ENCODE measurements at regions not wholly inside any gene's neighbourhood (a gene's known extent, or its start where the extent isn't known, plus 50 kb on each side); places are given as distances from the start of the nearest gene placed in this dataset.

GRCh38 chr16:51321251-51321650 is 170.2 kb upstream of the SALL1 start:
- no peak overlapping the region for H3K4me2 ChIP-seq (ENCODE audit: low read depth, low read length, poor library complexity, severe bottlenecking)
- H3F3A ChIP-seq (ENCODE audit: low read depth) = no peaks in the 10 kb centered on the region
- H3K9me2 ChIP-seq (replicated peaks; ENCODE audit: low read depth, low read length) = no peaks in the 10 kb centered on the region
- no peak overlapping the region for H3K9ac ChIP-seq (ENCODE audit: low read depth, low read length, poor library complexity, severe bottlenecking)
- H3K4me1 ChIP-seq (ENCODE audit: insufficient read depth, low read length, poor library complexity, severe bottlenecking) = no peaks in the 10 kb centered on the region
- H3K79me2 ChIP-seq (ENCODE audit: insufficient read depth, low read length) = no peaks in the 10 kb centered on the region
- no peaks in the 10 kb centered on the region for H3K27me3 ChIP-seq (ENCODE audit: insufficient read depth, low read length, poor library complexity, severe bottlenecking)
- H3K9me3 ChIP-seq (ENCODE audit: insufficient read depth, low read depth, low read length) = peaks cover 6% of the 10 kb centered on the region; the same call in 1 of the 2 replicates
- no peaks in the 10 kb centered on the region for H4K20me1 ChIP-seq (ENCODE audit: insufficient read depth, low read length, poor library complexity, severe bottlenecking)
- no peak overlapping the region for H3K4me3 ChIP-seq (ENCODE audit: low read length, poor library complexity, severe bottlenecking)
- TF ChIP-seq EZH2phosphoT487 (IDR thresholded peaks at IDR 0.05; ENCODE audit: borderline replicate concordance) (no peak), CTCF (conservative IDR thresholded peaks at IDR 0.05; ENCODE audit: low read length) (no peak)
- no peak overlapping the region for H2AFZ ChIP-seq (ENCODE audit: low read length)
- no peaks in the 10 kb centered on the region for H3K36me3 ChIP-seq (ENCODE audit: insufficient read depth, low read length)

GRCh38 chr16:51317575-51317974 is 166.5 kb upstream of the SALL1 start:
- H3K4me3 ChIP-seq (ENCODE audit: low read length, poor library complexity, severe bottlenecking) = no peak overlapping the region
- H2AFZ ChIP-seq (ENCODE audit: low read length) = no peak overlapping the region
- no peak overlapping the region for H3K4me2 ChIP-seq (ENCODE audit: low read depth, low read length, poor library complexity, severe bottlenecking)
- no peaks in the 10 kb centered on the region for H3K4me1 ChIP-seq (ENCODE audit: insufficient read depth, low read length, poor library complexity, severe bottlenecking)
- no peaks in the 10 kb centered on the region for H3K36me3 ChIP-seq (ENCODE audit: insufficient read depth, low read length)
- H3K27me3 ChIP-seq (ENCODE audit: insufficient read depth, low read length, poor library complexity, severe bottlenecking) = no peaks in the 10 kb centered on the region
- H3K9me2 ChIP-seq (replicated peaks; ENCODE audit: low read depth, low read length) = no peaks in the 10 kb centered on the region
- no peak for TF ChIP-seq EZH2phosphoT487 (IDR thresholded peaks at IDR 0.05; ENCODE audit: borderline replicate concordance)
- H3K79me2 ChIP-seq (ENCODE audit: insufficient read depth, low read length) = no peaks in the 10 kb centered on the region
- H3K9me3 ChIP-seq (ENCODE audit: insufficient read depth, low read depth, low read length) = peaks cover 6% of the 10 kb centered on the region; the same call in 1 of the 2 replicates
- H4K20me1 ChIP-seq (ENCODE audit: insufficient read depth, low read length, poor library complexity, severe bottlenecking) = no peaks in the 10 kb centered on the region
- no peak overlapping the region for H3K9ac ChIP-seq (ENCODE audit: low read depth, low read length, poor library complexity, severe bottlenecking)
- no peaks in the 10 kb centered on the region for H3F3A ChIP-seq (ENCODE audit: low read depth)

GRCh38 chr16:51313198-51313597 is 162.1 kb upstream of the SALL1 start:
- no peaks in the 10 kb centered on the region for H3K36me3 ChIP-seq (ENCODE audit: insufficient read depth, low read length)
- no peak overlapping the region for H3K4me2 ChIP-seq (ENCODE audit: low read depth, low read length, poor library complexity, severe bottlenecking)
- H3K79me2 ChIP-seq (ENCODE audit: insufficient read depth, low read length) = no peaks in the 10 kb centered on the region

More at GRCh38 chr16:51313198-51313597, 162.1 kb upstream of the SALL1 start:
- Histone ChIP-seq H3K9ac (ENCODE audit: low read depth, low read length, poor library complexity, severe bottlenecking) (no peak overlapping the region), H3K9me3 (ENCODE audit: insufficient read depth, low read depth, low read length) (no peaks in the 10 kb centered on the region), H3F3A (ENCODE audit: low read depth) (no peaks in the 10 kb centered on the region), H3K9me2 (replicated peaks; ENCODE audit: low read depth, low read length) (no peaks in the 10 kb centered on the region), H2AFZ (ENCODE audit: low read length) (no peak overlapping the region), H3K4me1 (ENCODE audit: insufficient read depth, low read length, poor library complexity, severe bottlenecking) (no peaks in the 10 kb centered on the region), H4K20me1 (ENCODE audit: insufficient read depth, low read length, poor library complexity, severe bottlenecking) (no peaks in the 10 kb centered on the region), H3K4me3 (ENCODE audit: low read length, poor library complexity, severe bottlenecking) (no peak overlapping the region), H3K27me3 (ENCODE audit: insufficient read depth, low read length, poor library complexity, severe bottlenecking) (no peaks in the 10 kb centered on the region)
- TF ChIP-seq CTCF (conservative IDR thresholded peaks at IDR 0.05; ENCODE audit: low read length) (no peak), EZH2phosphoT487 (IDR thresholded peaks at IDR 0.05; ENCODE audit: borderline replicate concordance) (no peak)
